ENCODE measurements at regions not wholly inside any gene's neighbourhood (a gene's known extent, or its start where the extent isn't known, plus 50 kb on each side); places are given as distances from the start of the nearest gene placed in this dataset.

DNA sequence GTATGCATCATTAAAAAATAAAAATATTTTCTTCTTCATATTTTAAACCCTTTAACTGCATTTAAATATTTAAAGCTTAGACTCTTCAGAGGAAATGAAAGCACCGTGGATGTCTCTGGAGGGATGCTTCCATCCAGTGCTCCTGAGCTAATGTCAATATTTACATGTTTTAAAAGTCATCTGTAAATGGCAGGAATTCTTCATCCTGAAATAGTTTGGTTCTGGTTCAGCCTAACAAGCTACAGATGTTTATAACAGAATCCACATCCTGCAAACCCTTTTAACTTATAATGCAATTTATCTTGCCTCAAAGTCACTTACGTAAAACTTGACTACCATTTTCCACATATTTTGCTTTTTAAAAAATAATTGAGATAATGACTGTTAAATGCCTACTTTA, 1207.3 kb downstream of the SLC16A7 start:
- no peak for ATAC-seq (ENCODE audit: low read depth)
- TF ChIP-seq, protein P1, sequence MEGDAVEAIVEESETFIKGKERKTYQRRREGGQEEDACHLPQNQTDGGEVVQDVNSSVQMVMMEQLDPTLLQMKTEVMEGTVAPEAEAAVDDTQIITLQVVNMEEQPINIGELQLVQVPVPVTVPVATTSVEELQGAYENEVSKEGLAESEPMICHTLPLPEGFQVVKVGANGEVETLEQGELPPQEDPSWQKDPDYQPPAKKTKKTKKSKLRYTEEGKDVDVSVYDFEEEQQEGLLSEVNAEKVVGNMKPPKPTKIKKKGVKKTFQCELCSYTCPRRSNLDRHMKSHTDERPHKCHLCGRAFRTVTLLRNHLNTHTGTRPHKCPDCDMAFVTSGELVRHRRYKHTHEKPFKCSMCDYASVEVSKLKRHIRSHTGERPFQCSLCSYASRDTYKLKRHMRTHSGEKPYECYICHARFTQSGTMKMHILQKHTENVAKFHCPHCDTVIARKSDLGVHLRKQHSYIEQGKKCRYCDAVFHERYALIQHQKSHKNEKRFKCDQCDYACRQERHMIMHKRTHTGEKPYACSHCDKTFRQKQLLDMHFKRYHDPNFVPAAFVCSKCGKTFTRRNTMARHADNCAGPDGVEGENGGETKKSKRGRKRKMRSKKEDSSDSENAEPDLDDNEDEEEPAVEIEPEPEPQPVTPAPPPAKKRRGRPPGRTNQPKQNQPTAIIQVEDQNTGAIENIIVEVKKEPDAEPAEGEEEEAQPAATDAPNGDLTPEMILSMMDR (IDR thresholded peaks at IDR 0.05; ENCODE audit: poor library complexity, severe bottlenecking), result no peak

GRCh38 chr12:60805364-60805763, 1209.5 kb downstream of the SLC16A7 start:
- Histone ChIP-seq H3K4me3 (ENCODE audit: severe bottlenecking) (no peak overlapping the region), H3K36me3 (ENCODE audit: low read depth) (no peaks in the 10 kb centered on the region), H3K27ac (ENCODE audit: poor library complexity, severe bottlenecking) (no peak overlapping the region), H3K27me3 (ENCODE audit: insufficient read depth, poor library complexity, severe bottlenecking) (no peaks in the 10 kb centered on the region), H3K4me1 (ENCODE audit: insufficient read depth, poor library complexity, severe bottlenecking) (no peaks in the 10 kb centered on the region), H3K9me3 (ENCODE audit: severe bottlenecking) (no peaks in the 10 kb centered on the region)
- DNase-seq (ENCODE audit: low spot score) (no peak), ATAC-seq (ENCODE audit: low read depth) (no peak)
- TF ChIP-seq, protein P1 (IDR thresholded peaks at IDR 0.05; ENCODE audit: poor library complexity, severe bottlenecking), result no peak

More for the DNA sequence above, 1207.3 kb downstream of the SLC16A7 start:
- no peaks in the 10 kb centered on the region for H3K9me3 ChIP-seq (ENCODE audit: severe bottlenecking)
- H3K36me3 ChIP-seq (ENCODE audit: low read depth), result no peaks in the 10 kb centered on the region
- no peak overlapping the region for H3K27ac ChIP-seq (ENCODE audit: poor library complexity, severe bottlenecking)
- H3K4me1 ChIP-seq (ENCODE audit: insufficient read depth, poor library complexity, severe bottlenecking), result no peaks in the 10 kb centered on the region
- no peak for DNase-seq (ENCODE audit: low spot score)
- H3K4me3 ChIP-seq (ENCODE audit: severe bottlenecking), result no peak overlapping the region
- no peaks in the 10 kb centered on the region for H3K27me3 ChIP-seq (ENCODE audit: insufficient read depth, poor library complexity, severe bottlenecking)

- no peak for DNase-seq (ENCODE audit: low spot score)
- H3K4me3 ChIP-seq (ENCODE audit: severe bottlenecking), result no peak overlapping the region
- peaks cover 2% of the 10 kb centered on the region for H3K9me3 ChIP-seq (ENCODE audit: severe bottlenecking)
- no peaks in the 10 kb centered on the region for H3K4me1 ChIP-seq (ENCODE audit: insufficient read depth, poor library complexity, severe bottlenecking)
- TF ChIP-seq, protein P1 (IDR thresholded peaks at IDR 0.05; ENCODE audit: poor library complexity, severe bottlenecking), result no peak
- H3K27ac ChIP-seq (ENCODE audit: poor library complexity, severe bottlenecking), result no peak overlapping the region
- H3K36me3 ChIP-seq (ENCODE audit: low read depth), result no peaks in the 10 kb centered on the region
- no peaks in the 10 kb centered on the region for H3K27me3 ChIP-seq (ENCODE audit: insufficient read depth, poor library complexity, severe bottlenecking)
- ATAC-seq (ENCODE audit: low read depth), result no peak
Observed at GRCh38 chr12:60819794-60820193, 1224.0 kb downstream of the SLC16A7 start.

GRCh38 chr12:60822580-60822979, 1226.8 kb downstream of the SLC16A7 start:
- ATAC-seq (ENCODE audit: low read depth), result no peak
- no peaks in the 10 kb centered on the region for H3K4me1 ChIP-seq (ENCODE audit: insufficient read depth, poor library complexity, severe bottlenecking)
- TF ChIP-seq, protein P1 (IDR thresholded peaks at IDR 0.05; ENCODE audit: poor library complexity, severe bottlenecking), result no peak
- no peak overlapping the region for H3K27ac ChIP-seq (ENCODE audit: poor library complexity, severe bottlenecking)
- no peak overlapping the region for H3K4me3 ChIP-seq (ENCODE audit: severe bottlenecking)
- no peaks in the 10 kb centered on the region for H3K36me3 ChIP-seq (ENCODE audit: low read depth)
- no peak for DNase-seq (ENCODE audit: low spot score)
- H3K9me3 ChIP-seq (ENCODE audit: severe bottlenecking), result no peaks in the 10 kb centered on the region
- H3K27me3 ChIP-seq (ENCODE audit: insufficient read depth, poor library complexity, severe bottlenecking), result no peaks in the 10 kb centered on the region

GRCh38 chr12:60830381-60830780, 1234.6 kb downstream of the SLC16A7 start:
- peaks cover 11% of the 10 kb centered on the region for H3K4me1 ChIP-seq (ENCODE audit: insufficient read depth, poor library complexity, severe bottlenecking)
- no peak overlapping the region for H3K27ac ChIP-seq (ENCODE audit: poor library complexity, severe bottlenecking)
- no peaks in the 10 kb centered on the region for H3K27me3 ChIP-seq (ENCODE audit: insufficient read depth, poor library complexity, severe bottlenecking)
- no peak overlapping the region for H3K4me3 ChIP-seq (ENCODE audit: severe bottlenecking)
- TF ChIP-seq, protein P1 (IDR thresholded peaks at IDR 0.05; ENCODE audit: poor library complexity, severe bottlenecking), result no peak
- H3K9me3 ChIP-seq (ENCODE audit: severe bottlenecking), result peaks cover 4% of the 10 kb centered on the region
- DNase-seq (ENCODE audit: low spot score) (no peak), ATAC-seq (ENCODE audit: low read depth) (0 out of 3 replicates have a peak, but pooled peaks have one; percentile 49)
- no peaks in the 10 kb centered on the region for H3K36me3 ChIP-seq (ENCODE audit: low read depth)

Data from RWPE2 (cell line).